NCI-H526 (cell line): ENCODE measurements at regions not wholly inside any gene's neighbourhood (a gene's known extent, or its start where the extent isn't known, plus 50 kb on each side); places are given as distances from the start of the nearest gene placed in this dataset.
"Not testable (repeated sequence)": the region's sequence is repeated elsewhere in the genome, so short reads cannot be mapped to it uniquely, and the experiment has no call there.

Experiments used
- DNase-seq, 2 experiments: peaks; one replicate each; lab custom pipeline; 2025; lab: John Stamatoyannopoulos, UW

DNA sequence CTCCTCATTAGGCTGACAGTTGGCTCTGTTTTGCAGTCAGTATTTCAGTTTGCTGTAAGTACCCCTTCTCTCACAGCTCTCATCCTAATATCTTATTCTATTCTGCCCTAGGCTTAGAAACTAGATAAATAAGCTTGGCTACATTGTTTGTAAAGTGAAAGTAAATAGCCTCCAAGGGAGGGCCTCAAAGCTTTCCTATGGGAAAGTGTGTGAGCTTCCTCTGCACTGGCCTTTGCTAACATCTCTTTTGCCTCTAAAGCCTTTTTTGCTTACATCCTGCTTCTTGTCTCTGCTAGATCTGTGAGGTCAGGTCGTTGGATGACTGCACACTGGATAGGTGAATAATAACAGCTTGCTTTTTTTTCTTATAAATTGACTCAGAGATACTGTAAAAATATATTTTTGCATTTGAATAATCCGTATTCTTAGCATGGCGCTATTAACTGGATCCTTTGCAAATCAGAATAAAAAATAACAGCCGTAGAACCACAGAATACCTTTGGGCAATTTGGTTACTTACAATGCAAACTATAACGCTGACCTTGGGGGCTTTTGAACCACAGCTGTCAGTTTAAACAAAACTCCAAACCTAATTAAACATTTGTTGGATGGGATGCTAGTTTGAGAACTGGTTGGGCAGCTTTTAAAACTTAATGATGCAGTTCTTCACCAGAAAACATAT is 55.1 kb downstream of the TTC6 start:
- DNase-seq, result peak; percentile 98 to 99

DNA sequence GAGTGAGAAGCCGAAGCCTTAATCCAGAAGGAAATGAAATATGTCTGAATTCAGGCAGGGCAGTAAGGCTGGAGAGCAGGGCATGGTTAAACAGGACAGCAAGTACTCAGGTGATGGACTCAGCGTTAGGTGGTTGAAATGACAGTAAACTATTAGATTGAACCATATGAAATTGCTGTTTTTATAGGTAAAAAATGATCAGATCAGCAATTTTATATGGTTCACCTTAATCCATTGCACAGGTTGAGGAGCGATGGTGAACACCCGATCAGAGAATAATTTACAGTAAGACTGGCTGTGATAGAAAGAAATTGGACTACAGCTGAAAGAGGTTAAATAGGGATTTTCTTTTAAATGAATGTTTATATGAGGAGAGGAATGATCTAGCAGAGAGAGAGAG is 56.6 kb downstream of the TTC6 start:
- DNase-seq, result peak in 1 of 2 experiments; percentile 17

DNA sequence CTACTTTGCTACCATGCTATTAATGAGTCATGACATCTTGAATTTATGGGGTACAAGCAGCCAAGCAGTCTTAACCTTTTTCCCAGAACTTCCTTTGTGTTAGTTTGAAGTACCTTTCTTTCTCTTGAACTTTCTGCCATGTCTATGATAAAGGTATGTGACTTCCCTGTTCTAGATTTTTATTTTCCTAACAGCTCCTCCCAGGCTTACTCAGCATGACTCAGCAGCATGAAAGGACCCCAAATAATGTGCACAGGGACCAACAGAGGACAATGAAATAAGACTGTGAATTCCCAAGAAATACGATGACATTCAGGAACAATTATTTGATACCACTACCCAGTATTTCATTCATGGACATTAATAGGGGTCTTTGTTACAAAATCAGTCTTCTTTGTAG is 60.0 kb downstream of the TTC6 start:
- DNase-seq, result no peak

- no peak for DNase-seq
Measured at GRCh38 chr14:37658156-37658555, 62.7 kb downstream of the TTC6 start.

- no peak for DNase-seq
Measured at GRCh38 chr14:37663498-37663897, 68.1 kb downstream of the TTC6 start.

DNA sequence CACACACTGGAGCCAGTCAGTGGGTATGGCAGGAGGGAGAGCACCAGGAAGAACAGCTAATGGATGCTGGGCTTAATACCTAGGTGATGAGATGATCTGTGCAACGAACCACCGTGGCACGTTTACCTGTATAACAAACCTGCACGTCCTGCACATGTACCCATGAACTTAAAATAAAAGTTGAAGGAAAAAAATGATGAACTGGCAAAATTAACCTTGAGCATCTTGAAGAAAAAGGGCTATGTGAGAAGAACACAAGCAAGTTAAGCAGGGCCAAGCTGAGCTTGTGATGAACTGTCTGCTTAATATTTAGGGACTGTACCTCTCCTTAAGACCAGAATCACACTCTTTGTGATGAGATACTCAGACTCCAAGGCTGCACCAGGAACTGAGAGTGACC is 70.0 kb downstream of the TTC6 start:
- DNase-seq, result no peak

DNA sequence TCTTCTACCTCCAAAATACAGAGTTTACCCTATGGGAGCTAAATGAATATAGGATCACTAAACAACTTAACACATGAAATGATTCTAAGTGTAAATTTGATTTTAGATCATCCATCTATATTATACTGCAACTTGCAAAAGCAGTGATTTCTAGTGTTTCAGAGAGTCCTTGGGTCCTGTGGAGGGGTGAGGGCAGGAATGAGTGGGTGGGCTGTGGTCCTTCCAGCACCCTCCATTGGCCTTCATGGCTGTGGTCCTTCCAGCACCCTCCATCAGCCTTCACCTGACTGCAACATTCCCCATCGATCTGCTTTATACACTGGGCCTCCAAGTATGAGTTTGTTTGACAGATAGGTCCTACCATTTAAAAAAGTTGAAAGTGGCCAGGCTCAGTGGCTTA is 70.5 kb downstream of the TTC6 start:
- DNase-seq, result no peak

DNA sequence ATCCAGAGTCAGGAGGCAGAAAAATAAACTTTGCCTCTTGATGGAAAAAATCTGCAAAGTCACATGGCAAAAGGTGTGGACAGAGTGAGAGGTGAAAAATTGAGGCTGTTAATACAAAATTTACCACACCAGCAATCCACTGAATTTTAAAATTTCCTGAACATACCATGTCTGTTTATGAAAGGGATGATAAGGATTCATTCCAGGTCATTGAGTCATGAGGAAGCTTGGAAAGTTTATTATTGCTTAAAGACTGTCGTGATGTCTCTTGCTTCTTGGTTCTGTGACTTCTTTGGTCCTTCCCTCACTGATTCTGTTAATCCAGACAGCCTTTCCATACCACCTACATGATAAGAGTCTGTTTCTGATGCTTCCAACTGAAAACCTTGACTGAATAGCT is 73.2 kb downstream of the TTC6 start:
- no peak for DNase-seq

- no peak for DNase-seq
Measured at GRCh38 chr14:37669242-37669641, 73.8 kb downstream of the TTC6 start.

- peak in 1 of 2 experiments; percentile 59 for DNase-seq
Measured at GRCh38 chr14:37673439-37673838, 78.0 kb downstream of the TTC6 start.

DNA sequence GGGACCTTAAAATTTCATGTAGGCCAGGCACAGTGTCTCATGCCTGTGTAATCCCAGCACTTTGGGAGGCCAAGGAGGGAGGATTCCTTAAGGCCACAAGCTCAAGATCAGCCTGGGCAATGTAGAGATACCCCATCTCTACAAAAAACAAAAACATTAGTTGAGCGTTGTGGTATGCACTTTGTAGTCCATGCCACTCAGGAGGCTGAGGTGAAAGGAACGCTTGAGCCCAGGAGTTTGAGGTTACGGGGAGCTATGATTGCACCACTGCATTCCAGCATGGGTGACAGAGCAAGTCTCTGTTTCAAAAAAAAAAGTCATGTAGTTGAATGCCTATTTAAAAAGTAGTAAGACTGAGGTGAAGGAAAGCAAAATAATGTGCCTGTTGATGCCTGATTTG is 83.5 kb downstream of the TTC6 start:
- DNase-seq, result no peak

GRCh38 chr14:37681486-37681885 is 86.1 kb downstream of the TTC6 start:
- DNase-seq, result no peak

GRCh38 chr14:37692680-37693079 is 97.3 kb downstream of the TTC6 start:
- not testable (repeated sequence) for DNase-seq

GRCh38 chr14:37693420-37693819 is 98.0 kb downstream of the TTC6 start:
- not testable (repeated sequence) for DNase-seq

DNA sequence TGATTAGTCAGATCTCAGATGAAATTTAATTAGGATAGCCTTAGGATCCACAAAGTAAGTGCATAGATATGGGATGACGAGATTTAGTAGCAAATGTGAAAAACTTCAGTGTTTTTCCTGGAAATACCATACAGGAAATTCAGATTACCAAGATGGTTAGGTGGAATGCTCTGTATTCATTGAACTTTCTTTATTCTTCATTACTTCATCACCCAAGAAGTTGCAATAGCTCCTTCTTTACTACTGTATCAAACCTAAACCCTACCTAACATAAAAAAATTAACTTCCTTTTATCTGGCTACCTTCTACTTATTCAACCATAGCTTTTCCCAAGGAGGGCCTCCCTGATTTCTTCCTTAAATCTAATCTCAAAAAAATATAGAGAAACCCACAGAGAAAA is 100.4 kb downstream of the TTC6 start:
- no peak for DNase-seq

- DNase-seq, result no peak
Measured at GRCh38 chr14:37697489-37698121, 102.2 kb downstream of the TTC6 start.

GRCh38 chr14:37698840-37699777 is 103.7 kb downstream of the TTC6 start:
- DNase-seq, result no peak

DNA sequence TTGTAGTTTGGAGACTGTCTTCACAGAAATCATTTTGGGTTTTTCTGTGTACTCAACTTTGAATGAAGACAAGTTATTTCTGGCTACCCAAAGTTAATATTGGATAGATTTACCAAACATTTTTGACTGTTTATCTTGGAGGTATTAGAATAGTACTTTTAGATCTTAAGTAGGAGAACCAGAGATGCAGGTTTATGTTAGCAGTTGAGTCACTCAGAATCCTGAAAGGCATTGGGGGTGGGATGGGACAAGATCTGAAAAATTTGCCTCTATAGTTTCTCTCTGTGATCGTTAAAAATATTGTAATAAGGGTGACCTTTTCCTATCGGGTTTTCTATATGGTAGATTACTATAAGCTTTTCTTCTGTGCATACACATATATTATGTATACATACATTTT is 112.3 kb downstream of the TTC6 start:
- peak in 1 of 2 experiments; percentile 45 for DNase-seq

- no peak for DNase-seq
Measured at GRCh38 chr14:37708481-37708880, 113.1 kb downstream of the TTC6 start.

DNA sequence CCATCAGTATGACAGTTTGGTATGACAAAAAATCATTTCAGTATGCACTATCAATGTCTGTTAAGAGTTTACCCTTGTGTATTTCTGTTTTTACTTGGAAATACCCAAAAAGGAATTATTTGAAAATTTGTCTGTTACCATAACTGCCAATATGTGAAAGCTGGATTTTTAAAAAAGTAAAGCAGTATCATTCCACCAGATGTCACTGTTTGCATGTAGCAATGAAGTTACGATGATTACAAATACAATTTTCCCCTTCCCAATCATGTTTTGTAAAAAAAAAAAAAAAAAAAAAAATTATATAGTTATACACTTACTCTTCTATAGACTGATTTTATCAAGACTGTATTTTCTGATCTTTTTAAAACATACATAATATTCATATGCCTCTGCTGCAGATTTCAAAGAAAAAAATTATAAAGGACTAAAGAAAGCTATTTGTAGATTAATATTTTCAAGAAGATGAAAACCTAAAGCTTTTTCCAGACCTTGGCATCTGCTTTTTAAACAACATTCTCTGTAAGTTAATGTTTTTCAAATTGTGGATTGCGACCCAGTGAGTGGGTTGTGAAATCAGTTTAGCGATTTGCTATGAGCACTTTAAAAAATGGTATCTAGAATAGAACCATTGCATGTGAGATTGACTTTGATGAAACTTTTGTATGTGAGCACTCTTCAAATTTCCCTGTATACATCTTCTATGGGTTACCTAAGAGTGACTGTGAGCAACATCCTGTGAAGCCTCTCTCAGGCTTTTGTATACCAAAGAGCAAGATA is 114.2 kb downstream of the TTC6 start:
- DNase-seq, result peak; percentile 26 to 61

- peak; percentile 89 to 90 for DNase-seq
Measured at GRCh38 chr14:37711356-37711830, 116.0 kb downstream of the TTC6 start.
